ENCODE measurements at regions not wholly inside any gene's neighbourhood (a gene's known extent, or its start where the extent isn't known, plus 50 kb on each side); places are given as distances from the start of the nearest gene placed in this dataset.

DNA sequence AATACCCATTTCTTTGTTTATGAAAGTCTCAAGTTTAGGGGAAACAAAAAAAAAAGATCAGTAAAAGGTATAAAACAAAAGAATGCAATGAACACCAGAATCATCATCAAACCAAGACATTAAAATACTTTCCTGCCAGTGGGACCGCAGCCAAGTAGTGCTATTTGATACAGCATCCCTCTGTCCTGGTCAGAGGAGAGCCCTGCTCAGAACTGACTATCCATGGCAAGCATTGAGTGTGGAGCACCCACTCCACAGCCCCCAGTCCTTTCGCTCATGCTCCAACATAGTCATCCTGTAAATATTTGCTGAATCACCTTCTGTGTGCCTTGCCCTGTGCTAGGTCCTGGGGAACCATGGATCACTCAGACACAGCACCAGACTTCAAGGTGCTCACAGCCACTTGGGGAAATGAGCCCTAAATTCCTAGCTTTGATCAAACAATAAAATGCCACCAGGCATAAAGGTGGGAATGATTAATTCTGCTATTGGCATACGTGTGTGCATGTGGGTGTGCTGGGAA is 213.6 kb upstream of the TBX20 start:
- Mint-ChIP-seq H3K27me3 (peaks cover 9% of the 10 kb centered on the region), H3K36me3 (no peaks in the 10 kb centered on the region), H3K9me3 (no peaks in the 10 kb centered on the region), H3K4me3 (peak overlapping the region; percentile 22), H3K27ac (no peak overlapping the region), H3K4me1 (ENCODE audit: unreplicated experiment) (no peaks in the 10 kb centered on the region)
- TF ChIP-seq, protein P1, sequence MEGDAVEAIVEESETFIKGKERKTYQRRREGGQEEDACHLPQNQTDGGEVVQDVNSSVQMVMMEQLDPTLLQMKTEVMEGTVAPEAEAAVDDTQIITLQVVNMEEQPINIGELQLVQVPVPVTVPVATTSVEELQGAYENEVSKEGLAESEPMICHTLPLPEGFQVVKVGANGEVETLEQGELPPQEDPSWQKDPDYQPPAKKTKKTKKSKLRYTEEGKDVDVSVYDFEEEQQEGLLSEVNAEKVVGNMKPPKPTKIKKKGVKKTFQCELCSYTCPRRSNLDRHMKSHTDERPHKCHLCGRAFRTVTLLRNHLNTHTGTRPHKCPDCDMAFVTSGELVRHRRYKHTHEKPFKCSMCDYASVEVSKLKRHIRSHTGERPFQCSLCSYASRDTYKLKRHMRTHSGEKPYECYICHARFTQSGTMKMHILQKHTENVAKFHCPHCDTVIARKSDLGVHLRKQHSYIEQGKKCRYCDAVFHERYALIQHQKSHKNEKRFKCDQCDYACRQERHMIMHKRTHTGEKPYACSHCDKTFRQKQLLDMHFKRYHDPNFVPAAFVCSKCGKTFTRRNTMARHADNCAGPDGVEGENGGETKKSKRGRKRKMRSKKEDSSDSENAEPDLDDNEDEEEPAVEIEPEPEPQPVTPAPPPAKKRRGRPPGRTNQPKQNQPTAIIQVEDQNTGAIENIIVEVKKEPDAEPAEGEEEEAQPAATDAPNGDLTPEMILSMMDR (conservative IDR thresholded peaks at IDR 0.05), result no peak
- DNase-seq (ENCODE audit: extremely low spot score, unreplicated experiment), result no peak

DNA sequence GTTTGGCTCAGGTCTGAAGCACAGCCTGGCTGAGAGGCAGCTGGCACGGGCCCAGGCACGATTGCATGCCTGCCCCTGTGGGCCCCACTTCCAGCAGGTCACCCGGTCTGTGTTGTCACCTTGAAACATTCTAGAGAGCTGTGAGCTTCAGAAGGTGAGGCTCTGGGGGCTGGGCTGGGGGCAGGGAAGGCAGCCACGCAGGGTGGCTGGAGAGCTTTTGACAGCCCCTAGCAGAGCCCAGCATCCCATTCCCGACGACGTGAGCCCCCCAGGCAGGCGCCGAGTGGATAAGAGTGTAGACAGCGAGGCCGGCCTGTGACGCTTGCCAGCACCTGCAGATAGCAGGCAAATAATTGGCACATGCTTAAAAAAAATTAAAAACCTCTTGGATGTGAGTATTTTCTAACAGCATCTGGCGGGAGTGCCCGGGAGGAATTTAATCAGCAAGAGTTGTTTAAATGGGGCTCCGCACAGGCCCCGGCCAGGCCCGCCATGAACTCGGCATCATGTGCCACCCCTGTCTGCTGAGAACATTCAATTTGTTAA is 212.0 kb upstream of the TBX20 start:
- no peaks in the 10 kb centered on the region for H3K36me3 Mint-ChIP-seq
- H3K4me3 Mint-ChIP-seq, result no peak overlapping the region
- no peaks in the 10 kb centered on the region for H3K9me3 Mint-ChIP-seq
- no peak for DNase-seq (ENCODE audit: extremely low spot score, unreplicated experiment)
- H3K4me1 Mint-ChIP-seq (ENCODE audit: unreplicated experiment), result no peaks in the 10 kb centered on the region
- H3K27ac Mint-ChIP-seq, result no peak overlapping the region
- TF ChIP-seq, protein P1 (conservative IDR thresholded peaks at IDR 0.05), result no peak
- H3K27me3 Mint-ChIP-seq, result peaks cover 9% of the 10 kb centered on the region

DNA sequence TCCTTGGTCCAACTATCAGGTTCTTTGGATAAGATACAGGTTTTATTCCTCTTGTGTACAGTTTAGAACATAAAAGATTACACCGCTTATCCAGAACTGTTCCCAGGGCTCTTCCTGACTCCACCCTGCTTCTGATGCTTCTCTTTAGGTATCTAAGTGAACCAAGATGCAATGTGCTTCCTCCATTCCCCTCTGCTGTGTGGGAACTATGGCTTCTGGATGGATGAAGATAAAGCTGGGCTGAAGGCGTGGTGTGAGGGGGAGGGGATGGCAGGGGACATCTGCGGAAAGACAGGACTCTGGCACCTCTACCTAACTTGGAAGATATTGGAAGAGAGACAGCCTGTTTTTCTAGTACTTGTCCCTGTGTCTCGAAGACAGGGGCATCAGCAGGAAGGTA is 209.9 kb upstream of the TBX20 start:
- H3K27ac Mint-ChIP-seq, result no peak overlapping the region
- peaks cover under 1% of the 10 kb centered on the region for H3K9me3 Mint-ChIP-seq
- no peaks in the 10 kb centered on the region for H3K36me3 Mint-ChIP-seq

DNA sequence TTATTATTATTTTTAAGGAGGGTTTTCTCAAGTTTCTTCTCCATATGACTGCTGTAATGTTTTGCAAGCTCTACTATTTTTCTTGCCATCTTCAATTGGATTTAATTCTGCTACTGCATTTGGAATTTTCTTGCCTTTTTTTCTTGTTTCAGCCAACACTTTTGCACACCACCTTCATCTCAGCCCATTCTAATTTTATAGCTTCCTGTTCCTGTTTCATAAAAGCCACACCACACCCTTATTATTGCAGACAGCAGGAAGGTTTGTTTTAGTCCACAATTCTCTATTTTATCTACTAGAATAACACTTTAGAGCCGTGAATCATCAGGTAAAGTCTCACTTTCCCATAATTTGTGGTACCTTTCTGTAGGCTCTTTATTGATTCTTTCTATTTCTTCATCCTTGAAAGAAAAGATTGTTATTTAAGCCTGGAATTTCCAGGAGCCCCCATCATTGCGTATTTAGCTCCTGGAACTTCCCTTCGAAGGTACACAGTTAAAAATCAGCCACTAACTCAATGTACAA is 209.3 kb upstream of the TBX20 start:
- no peaks in the 10 kb centered on the region for H3K36me3 Mint-ChIP-seq
- no peaks in the 10 kb centered on the region for H3K4me1 Mint-ChIP-seq (ENCODE audit: unreplicated experiment)
- no peak for DNase-seq (ENCODE audit: extremely low spot score, unreplicated experiment)
- no peak overlapping the region for H3K27ac Mint-ChIP-seq
- no peak overlapping the region for H3K4me3 Mint-ChIP-seq
- TF ChIP-seq, protein P1 (conservative IDR thresholded peaks at IDR 0.05), result no peak
- peaks cover 6% of the 10 kb centered on the region for H3K9me3 Mint-ChIP-seq
- peaks cover 15% of the 10 kb centered on the region for H3K27me3 Mint-ChIP-seq

More for the DNA sequence above, 209.9 kb upstream of the TBX20 start:
- DNase-seq (ENCODE audit: extremely low spot score, unreplicated experiment), result no peak
- peaks cover 9% of the 10 kb centered on the region for H3K27me3 Mint-ChIP-seq
- H3K4me1 Mint-ChIP-seq (ENCODE audit: unreplicated experiment), result no peaks in the 10 kb centered on the region
- TF ChIP-seq, protein P1 (conservative IDR thresholded peaks at IDR 0.05), result no peak
- H3K4me3 Mint-ChIP-seq, result no peak overlapping the region

DNA sequence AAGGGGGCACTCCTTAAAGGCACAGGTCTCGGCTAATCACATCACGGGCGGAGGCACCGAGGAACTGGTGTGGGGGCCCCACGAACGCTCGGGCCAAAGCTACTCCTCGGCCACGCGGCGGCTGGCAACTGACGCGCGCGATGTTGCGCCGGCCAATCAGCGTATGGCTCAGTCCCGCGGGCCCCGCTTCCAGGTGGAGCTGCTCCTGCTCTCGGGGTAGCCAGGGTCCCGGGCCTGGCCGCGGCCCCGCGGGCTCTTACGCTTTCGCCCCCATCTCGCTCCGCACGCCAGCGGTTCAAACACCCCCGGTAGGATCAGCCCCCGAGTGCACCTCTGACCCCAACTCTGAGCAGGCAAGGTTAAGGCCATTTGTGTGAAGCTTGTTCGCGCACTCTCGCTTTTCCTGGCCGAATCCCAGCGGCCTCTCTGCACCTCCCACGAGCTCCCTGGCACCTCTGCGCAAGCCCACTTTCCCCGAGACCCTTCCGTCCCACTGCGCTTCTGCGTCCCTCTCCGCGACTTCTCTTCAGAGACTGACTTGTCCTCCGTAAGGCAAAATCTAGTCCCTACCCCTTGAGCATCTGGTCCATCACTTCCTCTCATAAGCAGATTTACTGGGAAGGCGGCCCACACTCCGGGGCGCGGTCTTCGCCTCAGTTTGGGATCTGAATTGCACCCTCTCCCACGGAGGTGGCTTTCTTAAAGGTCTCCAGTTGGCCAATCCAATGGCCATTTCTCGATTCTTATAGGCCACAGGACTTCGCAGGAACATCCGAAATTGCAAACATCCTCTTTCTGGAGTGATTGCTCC is 200.9 kb upstream of the TBX20 start:
- Mint-ChIP-seq H3K27ac (no peak overlapping the region), H3K4me1 (ENCODE audit: unreplicated experiment) (peaks cover 4% of the 10 kb centered on the region), H3K36me3 (no peaks in the 10 kb centered on the region), H3K27me3 (peaks cover 30% of the 10 kb centered on the region), H3K9me3 (peaks cover 26% of the 10 kb centered on the region), H3K4me3 (peak overlapping the region; percentile 70)
- TF ChIP-seq, protein P1 (conservative IDR thresholded peaks at IDR 0.05), result no peak
- no peak for DNase-seq (ENCODE audit: extremely low spot score, unreplicated experiment)

All from type B pancreatic cell (in vitro differentiated cells).